LNCAP (cell line): ENCODE measurements at regions not wholly inside any gene's neighbourhood (a gene's known extent, or its start where the extent isn't known, plus 50 kb on each side); places are given as distances from the start of the nearest gene placed in this dataset.
A peak's percentile ranks its signal among the peaks of the same experiment; 100 is the strongest.

Source experiments
- TF ChIP-seq, protein P1 (sequence below): fragments of 450-650 bp; IDR thresholded peaks from 2 replicates; pipeline ENCODE4 v1.5.1; 2017; ENCODE audit warnings: mild to moderate bottlenecking

DNA sequence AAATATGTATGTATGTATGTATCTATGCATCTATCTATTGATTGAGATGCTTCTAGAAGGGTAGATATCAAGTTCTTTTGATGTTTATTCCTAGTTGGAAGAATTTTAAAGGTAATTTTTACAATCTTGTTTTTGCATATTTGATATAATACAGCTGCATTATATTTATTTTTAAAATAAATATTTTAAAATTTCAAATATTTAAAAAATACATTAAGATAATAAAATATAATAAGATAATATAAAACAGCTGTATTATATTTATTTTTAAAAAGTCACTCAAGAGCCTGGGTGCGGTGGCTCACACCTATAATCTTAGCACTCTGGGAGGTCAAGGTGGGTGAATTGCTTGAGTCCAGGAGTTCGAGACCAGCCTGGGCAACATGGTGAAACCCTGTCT is 92.5 kb downstream of the LIPG start:
- TF ChIP-seq, protein P1, sequence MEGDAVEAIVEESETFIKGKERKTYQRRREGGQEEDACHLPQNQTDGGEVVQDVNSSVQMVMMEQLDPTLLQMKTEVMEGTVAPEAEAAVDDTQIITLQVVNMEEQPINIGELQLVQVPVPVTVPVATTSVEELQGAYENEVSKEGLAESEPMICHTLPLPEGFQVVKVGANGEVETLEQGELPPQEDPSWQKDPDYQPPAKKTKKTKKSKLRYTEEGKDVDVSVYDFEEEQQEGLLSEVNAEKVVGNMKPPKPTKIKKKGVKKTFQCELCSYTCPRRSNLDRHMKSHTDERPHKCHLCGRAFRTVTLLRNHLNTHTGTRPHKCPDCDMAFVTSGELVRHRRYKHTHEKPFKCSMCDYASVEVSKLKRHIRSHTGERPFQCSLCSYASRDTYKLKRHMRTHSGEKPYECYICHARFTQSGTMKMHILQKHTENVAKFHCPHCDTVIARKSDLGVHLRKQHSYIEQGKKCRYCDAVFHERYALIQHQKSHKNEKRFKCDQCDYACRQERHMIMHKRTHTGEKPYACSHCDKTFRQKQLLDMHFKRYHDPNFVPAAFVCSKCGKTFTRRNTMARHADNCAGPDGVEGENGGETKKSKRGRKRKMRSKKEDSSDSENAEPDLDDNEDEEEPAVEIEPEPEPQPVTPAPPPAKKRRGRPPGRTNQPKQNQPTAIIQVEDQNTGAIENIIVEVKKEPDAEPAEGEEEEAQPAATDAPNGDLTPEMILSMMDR = no peak

DNA sequence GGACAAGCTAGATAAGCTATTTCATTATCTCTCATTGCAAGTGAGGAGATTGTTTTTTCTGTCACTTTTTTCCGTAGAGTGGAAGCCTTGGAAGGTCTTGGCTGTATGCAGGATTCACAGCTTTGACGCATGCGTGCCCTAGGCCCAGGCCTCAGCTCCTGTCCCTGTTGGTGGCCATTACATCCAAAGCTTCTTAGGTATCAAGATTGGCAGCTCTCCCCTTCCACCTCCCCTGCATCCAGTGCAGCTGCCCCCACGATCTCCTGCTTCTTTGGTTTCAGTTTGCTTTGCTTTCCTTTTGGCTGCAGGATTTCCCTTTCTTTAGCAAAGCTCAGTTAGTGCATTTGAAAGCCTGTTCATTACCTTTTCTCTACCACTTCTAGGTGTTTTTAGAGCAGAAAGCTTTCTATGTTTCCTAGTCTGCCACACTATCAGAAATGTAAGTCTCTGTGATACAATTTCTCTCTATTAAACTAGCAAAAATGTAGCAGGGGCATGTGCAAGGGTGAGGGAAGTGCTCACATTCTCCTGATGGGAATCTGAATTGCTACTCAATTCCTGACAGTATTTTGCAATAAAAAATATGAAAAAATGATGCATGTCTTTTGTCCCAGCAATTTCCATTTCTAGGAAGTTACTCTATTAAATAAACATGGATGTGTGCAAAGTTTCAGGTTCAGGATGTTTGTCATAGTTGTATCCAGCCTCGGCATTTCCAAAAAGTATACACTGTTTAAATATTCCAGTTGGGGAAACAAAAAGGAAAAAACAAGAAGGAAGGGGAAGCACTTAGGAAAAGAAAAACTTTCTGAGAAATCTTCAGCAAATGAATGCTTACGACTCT is 91.2 kb downstream of the LIPG start:
- TF ChIP-seq, protein P1 = no peak

DNA sequence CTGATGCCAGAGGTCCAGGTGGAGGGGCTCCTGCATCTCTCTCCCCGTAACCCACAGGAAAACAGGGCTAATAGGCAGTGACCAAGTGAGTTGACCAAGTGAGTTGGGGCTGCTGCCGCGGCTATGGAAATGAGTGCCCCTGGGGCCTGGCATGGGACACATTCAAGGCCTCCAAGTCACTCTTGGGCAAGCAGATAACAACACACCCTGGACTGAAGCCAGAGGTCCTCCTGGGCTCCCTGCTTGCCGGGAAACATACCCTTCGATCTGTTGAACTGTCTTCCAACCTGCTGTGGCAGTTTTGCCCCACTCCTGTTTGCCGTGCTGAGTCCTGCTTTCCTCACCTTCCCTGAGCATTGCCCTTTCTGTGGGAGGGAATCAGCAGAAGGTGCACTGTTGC is 89.2 kb downstream of the LIPG start:
- TF ChIP-seq, protein P1 = no peak

DNA sequence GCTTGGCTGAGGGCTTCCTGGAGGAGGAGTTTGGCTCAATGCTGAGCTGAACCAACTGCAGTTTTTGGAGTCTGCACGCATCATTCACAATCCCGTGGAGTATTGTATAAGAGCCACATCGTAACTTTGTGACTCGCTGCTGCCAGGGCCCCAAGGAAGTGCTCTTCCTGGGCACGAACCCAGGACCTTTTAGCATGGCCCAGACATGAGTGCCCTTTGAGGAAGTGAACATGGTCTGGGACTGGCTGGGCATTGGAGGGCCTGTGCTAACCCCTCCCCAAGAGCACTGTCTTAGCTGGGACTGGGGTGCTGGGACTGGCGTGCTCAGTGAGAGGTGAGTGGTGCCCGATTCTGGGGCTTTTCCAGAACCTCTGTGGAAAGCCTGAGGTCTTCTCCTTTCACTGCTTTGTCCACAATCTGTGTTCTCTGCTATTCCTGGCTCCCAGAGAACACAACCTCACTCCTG is 88.6 kb downstream of the LIPG start:
- TF ChIP-seq, protein P1 = no peak

DNA sequence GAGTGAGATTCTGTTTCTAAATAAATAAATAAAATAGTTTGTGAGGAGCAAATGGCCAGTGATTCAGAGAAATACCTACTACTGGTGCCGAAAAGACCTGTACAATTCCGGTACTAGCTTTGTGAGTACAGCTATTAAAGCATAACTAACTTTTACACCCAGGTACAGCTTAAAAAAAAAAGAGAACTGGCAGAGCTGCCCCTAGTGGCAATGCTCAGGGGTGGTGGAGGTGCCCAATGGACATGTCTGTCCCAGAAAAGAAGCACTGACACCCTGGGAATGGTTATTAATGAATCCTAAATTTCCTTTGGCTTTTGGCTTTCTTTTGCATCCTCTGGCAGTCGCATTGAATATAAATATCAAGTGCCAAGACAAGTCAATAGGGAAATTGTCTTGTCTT is 87.0 kb downstream of the LIPG start:
- TF ChIP-seq, protein P1 = peak; percentile 12; the same call in 1 of the 2 replicates
